Activated T-cell treated with anti-CD3 and anti-CD28 coated beads for 24 hours (primary cell): ENCODE measurements at regions not wholly inside any gene's neighbourhood (a gene's known extent, or its start where the extent isn't known, plus 50 kb on each side); places are given as distances from the start of the nearest gene placed in this dataset.

Experiments used
- DNase-seq: peaks from one replicate; pipeline ENCODE4 v3.0.0-alpha.2; 2020; ENCODE audit warnings: low read depth

DNA sequence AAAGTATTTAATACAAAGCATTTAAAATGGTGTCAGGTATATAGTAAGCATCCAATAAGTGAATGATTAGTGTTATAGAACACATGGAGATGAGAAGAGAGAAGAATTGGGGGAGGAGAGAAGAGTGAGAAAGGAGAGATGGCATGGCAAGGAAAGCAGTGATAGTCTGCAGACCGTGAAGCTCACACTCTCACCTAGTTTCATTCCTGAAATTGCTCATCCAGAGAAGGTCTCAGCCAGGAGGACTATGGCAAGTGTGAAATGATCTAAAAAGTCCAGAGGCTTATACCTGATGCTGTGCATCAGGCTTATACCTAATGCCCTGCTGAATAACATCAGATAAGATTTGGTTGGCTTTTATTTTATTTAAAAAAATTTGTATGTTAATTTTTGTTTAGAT, 351.6 kb upstream of the KLF12 start:
- DNase-seq: no peak

DNA sequence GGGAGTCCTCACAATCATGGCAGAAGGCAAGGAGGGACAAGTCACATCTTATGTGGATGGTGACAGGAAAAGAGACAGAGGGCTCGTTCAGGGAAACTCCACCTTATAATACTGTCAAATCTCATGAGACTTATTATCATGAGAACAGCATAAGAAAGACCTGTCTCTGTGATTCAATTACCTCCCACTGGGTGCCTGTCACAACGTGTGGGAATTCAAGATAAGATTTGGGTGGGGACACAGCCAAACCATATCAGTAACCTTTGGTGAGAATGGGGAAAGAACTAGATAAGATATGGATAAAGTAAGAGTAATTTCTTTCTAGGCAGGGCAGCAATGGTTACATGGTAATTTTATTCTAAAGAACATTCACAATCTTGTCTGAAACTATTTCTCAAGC, 344.9 kb upstream of the KLF12 start:
- no peak for DNase-seq

DNA sequence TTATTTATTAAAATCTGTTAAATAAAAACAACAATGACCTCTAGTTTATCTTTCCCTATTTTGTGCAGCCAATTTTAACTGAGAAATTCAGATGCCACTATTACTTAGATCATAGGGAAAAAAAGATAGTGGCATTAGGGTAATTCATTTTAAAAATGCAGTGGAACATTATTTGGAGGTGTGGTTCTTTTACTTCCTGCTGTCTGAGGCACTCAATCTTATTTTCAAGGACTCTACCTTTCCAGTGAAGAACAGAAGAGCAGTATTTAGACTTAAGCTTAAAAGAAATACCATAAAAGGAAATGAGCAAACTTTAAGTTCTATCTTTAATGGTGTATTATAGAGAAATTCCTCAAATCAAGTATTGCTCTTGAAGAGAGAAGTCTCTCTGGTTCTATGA, 342.6 kb upstream of the KLF12 start:
- no peak for DNase-seq

DNA sequence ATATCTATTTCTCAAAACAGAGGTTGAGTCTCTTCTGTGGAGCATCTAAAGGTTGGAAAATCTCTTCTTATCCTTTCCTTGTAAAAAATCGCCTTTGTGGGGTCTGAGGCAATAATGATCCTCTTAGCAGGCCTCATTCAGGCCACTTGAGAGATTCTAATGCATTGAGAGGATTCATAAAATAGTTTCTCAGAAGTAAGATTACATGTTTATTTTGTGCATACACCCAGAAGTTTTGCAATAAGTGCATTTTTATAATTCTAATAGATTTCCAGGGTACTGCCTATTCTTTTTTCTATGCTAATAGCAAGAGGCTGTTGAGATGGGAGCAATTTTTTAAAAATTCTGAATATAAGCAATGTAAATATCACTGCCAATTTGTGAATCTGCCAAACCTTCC, 342.2 kb upstream of the KLF12 start:
- DNase-seq: no peak

DNA sequence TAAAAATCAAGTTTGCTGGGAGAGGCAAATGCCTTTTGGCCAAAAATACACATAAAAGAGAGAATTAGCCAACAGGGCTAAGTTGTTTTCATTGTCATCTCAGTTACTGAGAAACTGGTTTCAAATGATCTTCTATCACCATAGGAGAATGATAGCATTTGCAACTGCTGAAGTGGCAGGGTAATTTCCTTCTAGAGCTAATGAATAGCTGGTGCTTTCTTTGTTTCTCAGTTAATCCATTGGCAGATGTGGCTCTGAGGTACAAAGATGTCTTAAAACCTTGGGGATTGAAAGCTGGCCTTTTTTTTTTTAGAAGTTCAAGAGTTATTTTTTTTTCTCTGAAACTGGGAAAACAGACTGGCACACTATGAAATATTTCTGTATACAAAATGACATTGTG, 332.7 kb upstream of the KLF12 start:
- no peak for DNase-seq

DNA sequence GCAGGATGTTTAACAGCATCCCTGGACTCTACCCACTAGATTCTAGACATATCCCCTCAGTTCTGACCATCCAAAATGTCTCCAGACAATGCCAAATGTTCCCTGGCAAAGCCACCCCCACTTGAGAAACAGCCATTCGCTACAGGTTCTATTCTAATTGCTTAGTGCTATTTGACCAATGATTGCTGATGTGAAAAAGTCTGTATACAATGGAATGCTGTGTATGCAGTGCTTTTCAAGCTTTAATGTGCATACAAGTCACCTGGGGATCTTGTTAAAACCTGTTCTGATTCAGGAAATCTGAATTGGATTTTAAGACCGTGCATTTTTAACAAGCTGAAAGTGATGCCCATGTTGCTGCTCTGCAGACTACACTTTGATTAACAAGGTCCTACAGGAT, 331.8 kb upstream of the KLF12 start:
- no peak for DNase-seq

DNA sequence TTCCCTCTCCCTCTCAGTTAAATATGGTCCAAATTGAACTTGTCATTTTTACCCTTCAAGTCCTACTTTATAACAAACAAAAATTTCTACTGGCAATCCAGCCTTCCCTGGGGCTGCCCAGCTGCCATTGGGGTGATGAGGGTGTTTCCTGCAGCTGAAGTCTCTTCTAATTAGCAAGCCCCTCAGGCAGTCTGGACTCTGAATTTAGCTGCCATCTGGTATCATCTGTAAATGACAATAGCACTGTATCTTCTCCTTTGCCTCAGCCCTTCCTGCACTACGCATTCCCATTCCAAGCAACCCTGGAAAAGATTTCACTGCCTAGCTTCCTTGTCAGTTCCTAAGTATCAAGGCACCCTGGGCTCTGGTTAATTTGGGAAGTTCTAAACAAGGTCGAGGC, 331.1 kb upstream of the KLF12 start:
- no peak for DNase-seq

DNA sequence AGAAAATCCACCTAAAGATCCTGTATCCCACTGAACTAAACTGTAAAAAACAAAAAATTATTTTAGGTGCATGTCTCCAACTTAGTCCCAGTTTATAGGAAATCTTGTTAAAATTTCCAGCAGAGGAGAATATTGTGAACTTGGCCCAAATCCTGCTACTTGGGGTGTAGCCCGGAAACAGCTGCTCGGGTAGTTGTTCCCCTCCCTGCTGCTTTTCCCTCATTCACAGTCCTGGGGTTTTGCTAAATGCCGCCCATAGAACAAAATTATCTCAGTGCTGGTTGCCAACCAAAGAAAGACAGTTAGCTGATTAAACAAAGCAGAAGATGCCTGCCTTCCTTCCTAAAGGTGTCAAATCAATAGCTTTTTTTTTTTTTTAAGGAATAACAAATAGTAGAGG, 330.5 kb upstream of the KLF12 start:
- no peak for DNase-seq

DNA sequence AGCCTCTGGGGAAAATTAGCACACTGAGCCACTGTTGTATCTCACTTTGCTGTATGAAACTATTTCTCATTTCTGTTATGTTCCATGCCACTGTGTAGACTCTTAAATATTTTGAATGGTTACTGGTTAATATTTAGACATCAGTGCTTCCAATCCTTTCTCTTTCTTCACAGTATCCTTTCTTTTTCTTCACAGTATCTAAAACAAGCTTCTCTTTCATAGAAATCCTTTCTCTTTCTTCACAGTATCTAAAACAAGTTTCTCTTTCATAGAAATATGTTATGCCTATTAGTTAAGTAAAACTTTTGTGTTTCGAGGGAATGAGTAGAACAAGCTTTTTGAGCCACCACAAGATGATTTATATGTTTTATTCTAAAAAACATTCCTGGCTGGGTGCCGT, 326.8 kb upstream of the KLF12 start:
- no peak for DNase-seq

DNA sequence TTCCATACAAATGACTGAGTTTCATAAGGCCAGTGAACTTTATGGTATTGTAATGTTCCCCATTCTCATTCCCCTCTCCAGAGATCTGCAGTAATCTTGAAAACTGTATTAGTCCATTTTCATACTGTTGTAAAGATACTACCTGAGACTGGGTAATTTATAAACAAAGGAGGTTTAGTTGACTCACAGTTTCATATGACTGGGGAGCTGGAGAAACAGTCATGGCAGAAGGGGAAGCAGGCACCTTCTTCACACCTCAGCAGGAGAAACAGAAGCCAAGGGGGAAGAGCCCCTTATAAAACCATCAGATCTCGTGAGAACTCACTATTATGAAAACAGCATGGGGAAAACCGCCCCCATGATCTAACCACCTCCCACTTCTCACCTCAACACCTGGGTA, 318.7 kb upstream of the KLF12 start:
- DNase-seq: no peak

DNA sequence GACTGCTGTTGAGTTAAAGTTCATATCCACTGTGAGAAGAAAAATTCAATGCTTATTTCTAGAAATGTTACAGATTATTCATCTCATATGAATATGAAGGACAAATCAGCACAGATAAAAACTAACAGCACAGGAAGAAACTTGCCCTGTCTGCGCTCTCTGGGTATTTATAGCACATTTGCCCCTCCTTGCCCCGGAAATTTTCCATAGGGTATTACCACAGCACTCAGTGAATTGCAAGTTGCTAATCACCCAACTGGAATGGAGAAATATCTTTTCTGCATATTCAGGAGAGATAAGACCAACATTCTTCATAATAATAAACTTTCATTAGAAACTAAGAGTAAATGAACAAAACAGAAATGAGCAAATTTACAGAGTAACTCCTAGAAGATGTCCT, 318.0 kb upstream of the KLF12 start:
- DNase-seq: no peak

DNA sequence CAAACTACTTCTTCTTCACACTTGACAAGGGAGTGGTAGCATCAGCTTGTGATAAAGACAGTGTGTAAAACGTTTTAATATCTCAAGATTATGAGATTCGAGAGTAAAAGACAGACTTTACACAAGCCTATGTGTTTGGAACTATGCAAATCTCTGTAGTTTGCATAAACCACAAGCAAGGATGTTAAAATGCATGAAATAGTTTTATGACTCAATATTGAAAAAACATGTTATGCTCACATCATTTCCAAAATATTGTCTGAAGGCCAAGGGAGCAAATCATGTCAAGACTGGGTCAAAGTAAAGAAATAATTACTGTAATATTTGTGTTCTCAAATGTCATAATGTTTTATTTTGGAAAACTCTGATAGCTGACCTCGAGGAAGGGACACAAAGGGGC, 316.8 kb upstream of the KLF12 start:
- no peak for DNase-seq

DNA sequence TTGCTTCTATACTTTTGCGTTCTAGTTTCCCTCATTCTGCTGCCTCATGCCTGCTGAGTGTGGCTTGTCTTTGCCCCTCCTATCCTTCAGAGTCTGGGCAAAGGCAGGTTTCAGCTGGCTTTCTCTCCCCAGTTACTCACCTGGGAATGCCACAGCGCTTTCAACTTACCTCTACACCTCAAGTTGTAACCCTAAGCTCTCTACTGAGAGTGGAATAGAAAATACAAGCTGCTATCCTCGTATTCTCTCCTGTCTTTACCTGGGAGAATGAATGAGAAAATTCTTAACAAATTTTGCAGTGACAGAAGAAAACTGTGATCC, 316.3 kb upstream of the KLF12 start:
- no peak for DNase-seq

DNA sequence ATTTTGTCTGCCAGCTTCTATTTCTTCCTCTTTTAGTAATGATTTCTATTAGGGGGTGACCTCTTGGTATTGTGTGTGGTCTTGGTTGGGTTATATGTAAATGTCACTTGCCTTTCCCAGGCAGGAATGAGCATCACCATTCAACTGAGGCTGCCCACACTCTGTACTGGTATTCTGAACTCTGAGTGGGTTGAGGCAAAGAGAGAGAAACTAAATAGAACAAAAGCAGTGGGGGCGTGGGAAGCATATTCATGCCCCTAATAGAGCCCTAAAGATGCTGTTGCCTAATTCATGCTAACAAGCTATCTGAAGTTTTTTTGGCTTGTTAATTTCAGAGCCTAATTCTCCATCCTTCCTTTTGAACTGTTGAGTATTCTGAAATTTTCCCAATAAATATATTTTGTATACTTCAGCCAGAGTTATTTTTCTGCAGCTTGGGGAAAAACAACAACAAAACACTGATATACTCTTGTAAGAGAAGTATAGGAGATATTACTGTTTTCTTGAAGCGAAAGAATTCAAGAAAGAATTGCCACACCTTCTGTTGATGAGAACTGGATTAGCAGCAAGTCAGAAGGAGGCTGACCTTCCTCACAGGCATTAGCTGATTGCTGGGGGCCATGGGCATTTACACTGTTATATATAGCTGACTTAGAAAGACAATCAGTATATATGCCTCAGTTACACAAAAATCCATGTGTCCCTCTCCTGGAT, 315.8 kb upstream of the KLF12 start:
- DNase-seq: no peak

DNA sequence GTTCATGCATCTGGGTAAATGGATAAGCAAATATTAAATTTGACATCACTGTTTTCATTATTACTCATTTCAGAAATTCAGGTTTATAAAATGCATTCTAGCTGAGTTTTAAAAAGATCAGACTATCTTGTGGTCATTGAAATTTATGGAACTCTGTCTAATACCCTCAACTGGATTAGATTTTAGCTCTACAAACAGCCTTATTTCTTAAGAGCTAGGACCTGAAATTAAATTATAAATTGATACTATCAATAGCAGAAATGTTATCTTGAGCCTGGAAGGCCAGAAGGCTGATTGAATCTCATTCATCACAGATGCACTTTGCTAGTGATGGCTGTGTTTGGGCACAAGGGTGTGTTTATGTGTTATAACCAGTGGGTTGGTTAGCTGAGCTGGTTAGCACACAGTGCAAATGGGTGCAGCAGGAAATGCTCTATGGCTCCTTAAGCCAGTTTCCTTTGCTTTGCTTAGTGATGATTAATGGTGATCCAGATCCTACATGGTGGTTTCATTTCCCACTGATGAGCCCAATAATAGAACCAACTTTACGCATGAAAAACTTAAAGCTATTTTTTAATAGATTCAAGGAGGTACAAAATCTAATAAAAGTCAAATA, 310.8 kb upstream of the KLF12 start:
- no peak for DNase-seq

DNA sequence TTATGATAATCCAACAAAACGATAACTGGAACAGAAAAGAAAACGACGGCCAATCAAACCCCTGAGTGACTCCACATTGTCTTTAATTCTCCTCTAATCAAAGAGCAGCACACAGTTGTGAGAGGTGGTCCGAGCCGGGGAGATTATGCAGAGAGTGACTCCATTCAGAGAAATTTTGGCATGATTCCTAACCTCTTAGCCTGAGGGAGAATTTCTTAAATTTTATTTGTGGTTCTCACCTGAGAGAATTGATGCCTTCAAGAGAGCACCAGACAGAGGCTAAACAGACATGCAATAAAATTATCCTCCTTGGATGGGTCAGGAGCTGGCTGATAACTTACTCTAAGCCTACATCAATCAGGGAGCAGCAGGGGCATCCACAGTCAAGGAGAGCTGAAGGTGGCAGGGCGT, 310.0 kb upstream of the KLF12 start:
- DNase-seq: no peak

DNA sequence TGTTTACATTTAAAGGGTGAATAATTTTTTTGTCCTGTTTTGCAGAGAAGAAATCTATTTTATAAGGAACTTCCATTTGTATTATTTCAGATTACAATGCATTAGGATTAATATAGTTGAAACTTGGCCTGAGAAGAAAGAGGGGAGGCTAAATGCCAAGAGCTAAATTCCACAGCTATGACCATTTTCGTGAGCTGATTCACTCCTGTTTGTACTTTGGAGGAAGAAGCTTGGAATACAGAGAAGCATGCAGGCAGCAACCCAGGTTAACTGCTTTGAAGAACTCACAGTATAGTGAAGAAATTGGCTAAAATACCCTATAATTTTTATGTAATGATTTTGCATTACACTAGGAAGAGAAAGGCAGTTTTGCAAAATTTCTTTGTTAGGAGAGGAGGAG, 309.4 kb upstream of the KLF12 start:
- DNase-seq: no peak

DNA sequence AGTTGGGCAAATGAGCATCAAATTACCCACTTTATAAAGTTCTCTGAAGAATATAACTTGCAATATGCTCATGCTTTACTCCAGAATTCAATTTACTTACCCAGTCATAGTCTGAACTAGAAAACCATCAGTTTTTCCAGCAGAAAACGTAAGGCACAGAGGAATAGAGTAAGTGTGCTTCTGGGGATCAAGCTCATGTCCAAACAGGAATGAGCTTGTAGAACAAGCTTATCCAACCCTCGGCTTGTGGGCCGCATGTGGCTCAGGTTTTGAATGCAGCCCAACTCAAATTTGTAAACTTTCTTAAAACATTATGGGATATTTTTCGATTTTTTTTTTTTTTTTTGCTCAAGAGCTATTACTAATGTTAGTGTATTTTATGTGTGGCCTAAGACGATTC, 308.5 kb upstream of the KLF12 start:
- DNase-seq: no peak

DNA sequence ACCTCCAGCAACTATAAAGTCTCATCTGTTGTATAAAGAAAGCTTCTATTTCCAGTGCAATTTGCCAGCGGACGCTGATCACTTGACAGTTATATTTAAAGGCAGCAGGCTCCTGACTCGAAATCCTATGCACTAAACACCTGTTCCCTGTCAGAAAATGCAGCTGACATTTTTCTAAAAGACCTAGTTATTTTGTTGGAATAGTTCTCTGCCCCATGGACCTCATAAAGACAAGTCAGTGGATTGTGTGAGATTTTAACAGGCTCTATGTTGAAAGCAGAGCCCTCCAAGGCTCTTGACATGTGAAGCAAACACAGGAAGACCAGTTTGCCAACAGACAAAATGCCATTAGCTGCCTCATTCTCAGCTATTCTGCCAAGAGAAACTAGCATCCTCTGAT, 304.7 kb upstream of the KLF12 start:
- DNase-seq: no peak

DNA sequence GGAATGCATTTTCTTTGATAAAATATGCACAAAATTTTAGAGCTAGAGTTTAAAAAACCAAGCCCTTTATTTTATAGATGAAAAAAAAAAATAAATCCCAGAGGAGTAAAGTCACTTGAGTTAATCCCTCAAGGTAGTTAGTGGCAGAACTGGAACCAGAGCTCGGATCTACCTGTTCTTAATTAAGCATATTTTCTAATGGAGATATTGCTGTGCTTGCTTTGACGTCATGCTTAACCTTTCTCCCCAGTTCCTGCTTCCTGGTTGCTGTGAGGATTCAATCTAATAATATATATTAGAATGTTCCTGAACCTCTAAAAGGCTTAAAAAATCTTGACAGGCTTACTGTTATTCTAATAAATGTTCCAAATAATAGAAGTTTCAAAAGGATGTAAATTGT, 300.6 kb upstream of the KLF12 start:
- no peak for DNase-seq

DNA sequence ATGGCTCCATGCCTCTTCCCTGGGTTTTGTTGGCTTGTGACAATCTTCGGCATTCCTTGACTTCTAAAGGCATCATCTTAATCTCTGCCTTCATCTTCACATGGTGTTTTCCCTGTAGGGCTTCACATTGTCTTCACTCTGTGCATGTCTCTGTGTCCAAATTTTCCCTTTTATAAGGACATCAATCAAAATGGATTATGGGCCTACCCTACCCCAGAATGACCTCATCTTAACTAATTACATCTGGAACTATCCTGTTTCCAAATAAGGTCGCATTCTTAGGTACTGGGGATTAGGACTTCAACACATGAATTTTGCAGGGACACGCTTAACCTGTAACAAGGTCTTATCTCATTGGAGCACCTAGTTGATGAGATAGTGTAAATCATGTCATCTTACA, 290.3 kb upstream of the KLF12 start:
- no peak for DNase-seq

DNA sequence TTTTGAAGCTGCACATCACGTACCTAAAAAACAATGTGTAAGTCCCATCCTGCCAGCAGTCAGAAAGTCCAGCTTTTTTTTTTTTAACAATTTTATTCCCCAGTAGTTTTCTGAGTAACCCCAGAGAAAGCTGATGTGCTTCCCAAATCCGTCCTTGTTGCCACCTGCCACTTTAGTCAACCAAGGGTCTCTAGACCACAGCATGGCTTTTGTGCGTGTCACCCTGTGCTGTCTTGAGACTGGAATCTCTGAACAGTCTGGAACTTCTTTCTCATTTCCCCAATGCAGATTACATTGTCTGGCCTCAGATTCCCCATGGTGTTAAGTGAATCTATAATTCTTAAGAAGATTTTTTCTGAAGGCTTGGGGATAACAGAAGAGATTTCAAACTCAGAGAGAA, 289.2 kb upstream of the KLF12 start:
- no peak for DNase-seq

DNA sequence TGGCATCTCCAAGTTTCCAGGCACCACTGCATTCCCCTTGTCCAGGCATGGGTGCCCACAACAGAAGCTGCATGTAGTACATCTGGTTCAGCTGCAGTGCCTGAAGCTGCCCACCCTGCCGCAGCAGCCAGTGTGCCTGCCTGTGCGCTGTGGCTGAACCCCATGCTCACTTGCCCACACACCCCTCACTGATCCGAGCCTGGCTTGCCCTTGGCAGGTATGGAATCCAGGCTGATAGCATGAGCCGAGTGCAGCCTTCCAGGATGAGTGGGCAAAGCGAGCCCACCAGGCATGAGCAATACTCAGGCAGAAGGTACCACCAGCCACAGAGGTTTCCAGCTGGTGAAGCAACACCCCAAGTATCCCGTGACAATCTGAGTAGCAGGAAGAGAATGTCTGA, 280.3 kb upstream of the KLF12 start:
- no peak for DNase-seq

DNA sequence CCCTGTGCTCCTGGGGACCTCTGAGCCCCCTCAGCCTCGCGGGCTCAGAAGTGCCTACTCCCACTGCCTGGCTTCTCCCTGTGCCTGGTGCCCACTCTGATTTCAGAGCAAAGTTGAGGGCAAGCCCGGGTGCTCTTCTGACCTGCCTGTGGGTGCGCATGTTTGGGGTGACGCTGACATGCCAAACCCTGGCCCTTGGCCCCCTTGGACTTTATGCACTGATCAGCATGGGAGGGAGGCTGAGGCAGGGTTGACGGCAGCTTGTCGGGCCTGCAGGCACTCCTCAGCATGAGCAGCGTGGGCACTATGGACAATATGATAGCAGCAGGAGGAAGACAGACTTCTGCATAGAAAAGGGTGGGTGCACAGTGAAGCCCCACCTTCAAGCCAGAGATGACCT, 279.3 kb upstream of the KLF12 start:
- no peak for DNase-seq

DNA sequence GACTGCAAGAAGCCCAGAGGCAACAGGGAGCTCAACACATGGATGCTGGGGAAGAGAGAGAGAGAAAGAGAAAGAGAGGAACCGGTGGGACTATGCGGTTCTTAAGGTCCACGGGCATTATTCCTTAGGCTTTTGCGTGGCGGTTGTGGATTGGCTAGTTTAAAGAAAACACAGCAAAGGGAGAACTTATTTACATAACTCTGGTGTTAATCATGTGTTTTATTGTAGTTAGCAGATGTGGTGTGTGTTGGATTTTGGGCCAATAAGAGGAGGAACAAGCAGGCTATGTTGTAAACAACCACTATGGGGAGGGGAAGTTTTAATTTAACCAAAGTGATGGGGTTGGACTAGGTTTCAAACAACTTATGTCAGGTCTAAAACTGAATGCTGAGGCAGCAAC, 275.3 kb upstream of the KLF12 start:
- DNase-seq: no peak
